Suprapubic skin (tissue), 4 donors: ENCODE measurements at regions not wholly inside any gene's neighbourhood (a gene's known extent, or its start where the extent isn't known, plus 50 kb on each side); places are given as distances from the start of the nearest gene placed in this dataset.
"Not testable (repeated sequence)": the region's sequence is repeated elsewhere in the genome, so short reads cannot be mapped to it uniquely, and the experiment has no call there.

Source experiments
- DNase-seq, 2 donors: peaks; one replicate each; pipeline ENCODE4 v3.0.0-alpha.2; 2019; ENCODE audit warnings: low spot score in 2 of 2
- H3K27ac ChIP-seq: fragments of 200-600 bp; sonication (generic); one replicate; pipeline ENCODE4 v1.5.1; 2019
- H3K27me3 ChIP-seq: fragments of 200-600 bp; sonication (generic); one replicate; pipeline ENCODE4 v1.5.1; 2019
- H3K36me3 ChIP-seq: fragments of 200-600 bp; sonication (generic); one replicate; pipeline ENCODE4 v1.5.1; 2019
- H3K4me1 ChIP-seq: fragments of 200-600 bp; sonication (generic); one replicate; pipeline ENCODE4 v1.5.1; 2019
- H3K4me3 ChIP-seq: fragments of 200-600 bp; sonication (generic); one replicate; pipeline ENCODE4 v1.5.1; 2019; ENCODE audit warnings: mild to moderate bottlenecking
- H3K9me3 ChIP-seq: fragments of 200-600 bp; sonication (generic); one replicate; pipeline ENCODE4 v1.5.1; 2019
- CTCF ChIP-seq, 2 donors: fragments of 200-600 bp in 1 of 2; fragments of 450-650 bp in 1 of 2; sonication (generic) in 1 of 2; IDR thresholded peaks; one replicate each; pipeline ENCODE4 v1.5.1; 2016 to 2019; ENCODE audit warnings: antibody characterized with exemption in 2 of 2, mild to moderate bottlenecking in 1 of 2, moderate library complexity in 1 of 2
- EP300 ChIP-seq: sonication (generic); formaldehyde crosslinking; IDR thresholded peaks from one replicate; pipeline ENCODE4 v1.6.1; 2017; ENCODE audit warnings: antibody characterized with exemption
- POLR2A ChIP-seq, 2 donors: fragments of 450-650 bp; IDR thresholded peaks; one replicate each; pipeline ENCODE4 v1.6.1; 2017; ENCODE audit warnings: antibody characterized with exemption in 2 of 2, mild to moderate bottlenecking in 2 of 2, moderate library complexity in 2 of 2
- POLR2AphosphoS5 ChIP-seq, 3 donors: sonication (generic); formaldehyde crosslinking; IDR thresholded peaks; one replicate each; pipeline ENCODE4 v1.6.1; 2017; ENCODE audit warnings: antibody characterized with exemption in 3 of 3
- WGBS: methylation state at CpG from one replicate; pipeline ENCODE4 v1.1.5; 2018; 5-methylcytosine and 5-hydroxymethylcytosine counted together

DNA sequence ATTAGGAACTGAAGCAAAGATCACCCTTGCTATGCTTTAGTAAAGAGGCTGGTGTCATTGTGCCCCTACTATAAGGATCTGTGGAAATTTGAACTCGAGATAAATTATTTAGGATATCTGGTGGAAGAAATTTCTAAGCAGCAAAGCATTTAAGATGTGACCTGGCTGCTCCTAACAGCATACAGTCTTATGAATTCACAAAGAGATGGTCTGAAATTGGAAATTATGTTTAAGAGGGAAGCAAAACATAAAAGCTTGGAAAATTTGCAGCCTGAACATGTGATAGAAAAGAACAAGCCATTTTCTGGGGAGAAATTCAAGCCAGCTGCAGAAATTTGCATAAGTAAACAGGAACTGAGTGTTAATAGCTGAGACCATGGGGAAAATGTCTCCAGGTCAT lies 223.7 kb downstream of the FBXO4 start:
- no peak overlapping the region for H3K4me3 ChIP-seq
- TF ChIP-seq EP300 (no peak), POLR2AphosphoS5 (IDR thresholded peaks at IDR 0.05) (no peak)
- no peak for DNase-seq
- 55% methylated on average over 1 of the region's 1 CpG for WGBS
- H3K36me3 ChIP-seq: no peaks in the 10 kb centered on the region
- H3K4me1 ChIP-seq: no peaks in the 10 kb centered on the region
- no peaks in the 10 kb centered on the region for H3K27me3 ChIP-seq
- H3K27ac ChIP-seq: no peak overlapping the region
- peaks cover 11% of the 10 kb centered on the region for H3K9me3 ChIP-seq

DNA sequence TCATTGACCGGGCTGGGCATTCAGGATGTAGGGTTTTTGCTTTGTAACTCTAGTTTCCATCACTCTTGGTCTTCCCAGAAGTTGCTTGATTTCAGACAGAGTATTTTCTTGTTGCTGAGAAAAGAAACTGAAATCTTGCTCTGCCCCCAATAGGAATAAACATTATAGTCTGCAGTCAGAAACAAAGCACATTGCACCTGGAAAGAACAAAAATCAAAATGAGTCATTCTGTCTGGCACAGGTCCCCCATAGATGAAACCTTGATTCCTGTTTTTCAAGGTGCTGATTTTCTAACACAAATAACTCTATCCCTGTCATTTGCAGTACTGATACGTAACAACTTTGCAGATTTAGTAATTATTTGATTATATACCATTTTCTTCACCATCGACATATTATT lies 232.1 kb downstream of the FBXO4 start:
- H3K27me3 ChIP-seq: no peaks in the 10 kb centered on the region
- H3K4me1 ChIP-seq: no peaks in the 10 kb centered on the region
- 37% methylated on average over 3 of the region's 3 CpGs for WGBS
- TF ChIP-seq POLR2AphosphoS5 (IDR thresholded peaks at IDR 0.05): no peak
- TF ChIP-seq CTCF (IDR thresholded peaks at IDR 0.05): no peak
- TF ChIP-seq EP300: no peak
- no peak for TF ChIP-seq POLR2A (IDR thresholded peaks at IDR 0.05)
- no peak overlapping the region for H3K27ac ChIP-seq
- no peaks in the 10 kb centered on the region for H3K36me3 ChIP-seq
- no peaks in the 10 kb centered on the region for H3K9me3 ChIP-seq
- no peak overlapping the region for H3K4me3 ChIP-seq
- no peak for DNase-seq

- 79% methylated on average over 1 of the region's 1 CpG for WGBS
- H3K27me3 ChIP-seq: no peaks in the 10 kb centered on the region
- no peak overlapping the region for H3K27ac ChIP-seq
- TF ChIP-seq CTCF (IDR thresholded peaks at IDR 0.05): no peak
- TF ChIP-seq POLR2A (IDR thresholded peaks at IDR 0.05): no peak
- TF ChIP-seq POLR2AphosphoS5 (IDR thresholded peaks at IDR 0.05): no peak
- TF ChIP-seq EP300: no peak
- H3K9me3 ChIP-seq: no peaks in the 10 kb centered on the region
- DNase-seq: no peak
- no peaks in the 10 kb centered on the region for H3K36me3 ChIP-seq
- H3K4me3 ChIP-seq: no peak overlapping the region
- H3K4me1 ChIP-seq: no peaks in the 10 kb centered on the region
Observed at GRCh38 chr5:42163083-42163482, 238.0 kb downstream of the FBXO4 start.

- Histone ChIP-seq H3K27ac (no peak overlapping the region), H3K27me3 (no peaks in the 10 kb centered on the region), H3K9me3 (no peaks in the 10 kb centered on the region), H3K4me3 (no peak overlapping the region), H3K36me3 (no peaks in the 10 kb centered on the region), H3K4me1 (no peaks in the 10 kb centered on the region)
- no peak for DNase-seq
- 21% methylated on average over 3 of the region's 3 CpGs for WGBS
- TF ChIP-seq CTCF (IDR thresholded peaks at IDR 0.05) (no peak), POLR2A (IDR thresholded peaks at IDR 0.05) (no peak), POLR2AphosphoS5 (IDR thresholded peaks at IDR 0.05) (no peak), EP300 (no peak)
Observed at GRCh38 chr5:42168091-42168670, 243.1 kb downstream of the FBXO4 start.

GRCh38 chr5:42176118-42176517 lies 247.1 kb upstream of the GHR start:
- peak overlapping the region; percentile 64 for H3K27ac ChIP-seq

GRCh38 chr5:42179843-42180242 lies 243.4 kb upstream of the GHR start:
- H3K4me3 ChIP-seq, H3K4me1 ChIP-seq, H3K27me3 ChIP-seq, H3K9me3 ChIP-seq, DNase-seq, H3K27ac ChIP-seq, H3K36me3 ChIP-seq: not testable (repeated sequence)
- WGBS: 0% methylated on average over 1 of the region's 1 CpG

More at GRCh38 chr5:42176118-42176517, 247.1 kb upstream of the GHR start:
- not testable (repeated sequence) for H3K4me1 ChIP-seq, H3K36me3 ChIP-seq, H3K4me3 ChIP-seq, DNase-seq, H3K27me3 ChIP-seq, H3K9me3 ChIP-seq
- 63% methylated on average over 3 of the region's 3 CpGs for WGBS

- no peaks in the 10 kb centered on the region for H3K36me3 ChIP-seq
- H3K4me3 ChIP-seq: no peak overlapping the region
- no peaks in the 10 kb centered on the region for H3K27me3 ChIP-seq
- TF ChIP-seq EP300: no peak
- no peak for TF ChIP-seq POLR2AphosphoS5 (IDR thresholded peaks at IDR 0.05)
- no peak for TF ChIP-seq CTCF (IDR thresholded peaks at IDR 0.05)
- TF ChIP-seq POLR2A (IDR thresholded peaks at IDR 0.05): no peak
- no peak for DNase-seq
- H3K27ac ChIP-seq: no peak overlapping the region
- no peaks in the 10 kb centered on the region for H3K9me3 ChIP-seq
- no peaks in the 10 kb centered on the region for H3K4me1 ChIP-seq
- WGBS: 76% methylated on average over 4 of the region's 4 CpGs
Observed at GRCh38 chr5:42216904-42217303, 206.3 kb upstream of the GHR start.
